H1 (cell line): ENCODE measurements at regions not wholly inside any gene's neighbourhood (a gene's known extent, or its start where the extent isn't known, plus 50 kb on each side); places are given as distances from the start of the nearest gene placed in this dataset.

Experiments used
- CTCF ChIA-PET: fragments of 300-600 bp; sonication (Branson Sonifier 250); formaldehyde crosslinking; loops from one replicate; lab custom pipeline; 2021; ENCODE audit not compliant: partially characterized antibody; lab: Charles Lee
- POLR2A ChIA-PET: fragments of 300-600 bp; sonication (Branson Sonifier 250); formaldehyde crosslinking; loops from one replicate; lab custom pipeline; 2021; ENCODE audit warnings: inconsistent platforms; ENCODE audit not compliant: partially characterized antibody; lab: Charles Lee
- DNase-seq, 2 experiments: peaks; one replicate each; pipeline versions ENCODE4 v3.0.0 to v3.0.0-alpha.2; 2010 to 2022; ENCODE audit warnings: low spot score in 2 of 2, low read depth in 1 of 2, mixed read lengths in 1 of 2
- FAIRE-seq: peaks from 2 replicates; lab custom pipeline; 2011; peaks lifted over from hg19 to GRCh38; lab: Jason Lieb, UNC
- H2AFZ ChIP-seq: 2 replicates; pipeline ENCODE4 v1.8.1; 2012; ENCODE audit warnings: low read length, inconsistent platforms
- H2AK5ac ChIP-seq: 2 replicates; pipeline ENCODE4 v1.6.1; 2013; ENCODE audit warnings: low read depth, low read length
- H2BK120ac ChIP-seq: replicated peaks from 2 replicates; pipeline ENCODE3; 2013; ENCODE audit warnings: low read depth, low read length, inconsistent platforms
- H2BK12ac ChIP-seq: 2 replicates; pipeline ENCODE4 v1.6.1; 2013; ENCODE audit warnings: low read depth, low read length
- H2BK15ac ChIP-seq: 2 replicates; pipeline ENCODE4 v1.6.1; 2013; ENCODE audit warnings: low read length
- H2BK20ac ChIP-seq: 2 replicates; pipeline ENCODE4 v1.6.1; 2013; ENCODE audit warnings: low read length
- H2BK5ac ChIP-seq: 2 replicates; pipeline ENCODE4 v1.6.1; 2013; ENCODE audit warnings: low read depth, low read length
- H3K14ac ChIP-seq: 2 replicates; pipeline ENCODE4 v1.6.1; 2013; ENCODE audit warnings: inconsistent platforms; ENCODE audit not compliant: insufficient read length
- H3K18ac ChIP-seq: 2 replicates; pipeline ENCODE4 v1.6.1; 2013; ENCODE audit warnings: low read length; ENCODE audit errors: extremely low read depth
- H3K23ac ChIP-seq: 2 replicates; pipeline ENCODE4 v1.6.1; 2013; ENCODE audit warnings: inconsistent platforms; ENCODE audit not compliant: insufficient read length
- H3K23me2 ChIP-seq: 2 replicates; pipeline ENCODE4 v1.6.1; 2013; ENCODE audit warnings: low read depth, low read length
- H3K27ac ChIP-seq: 2 replicates; pipeline ENCODE4 v1.6.1; 2011; ENCODE audit warnings: low read depth, low read length, inconsistent platforms
- H3K27me3 ChIP-seq, 4 experiments: replicated peaks in 1 of 4; 1 replicate in 1 of 4; 2 replicates in 3 of 4; pipeline versions ENCODE4 v1.6.1 to v1.8.1; 2011 to 2013; ENCODE audit warnings: low read length in 3 of 4, mild to moderate bottlenecking in 3 of 4, inconsistent platforms in 2 of 4, mixed read lengths in 2 of 4, moderate library complexity in 1 of 4; ENCODE audit not compliant: control insufficient read depth in 3 of 4, insufficient read depth in 3 of 4; ENCODE audit errors: extremely low read depth in 1 of 4
- H3K36me3 ChIP-seq, 4 experiments: 2 replicates each; pipeline versions ENCODE4 v1.6.1 to v1.8.1; 2011 to 2013; ENCODE audit warnings: mild to moderate bottlenecking in 4 of 4, low read length in 3 of 4, moderate library complexity in 2 of 4, control low read depth in 1 of 4, inconsistent platforms in 1 of 4; ENCODE audit not compliant: insufficient read depth in 4 of 4, control insufficient read depth in 2 of 4
- H3K4ac ChIP-seq: replicated peaks from 2 replicates; pipeline ENCODE3; 2013; ENCODE audit warnings: low read length, low read depth, mixed read lengths, inconsistent platforms; ENCODE audit not compliant: insufficient read length
- H3K4me1 ChIP-seq, 4 experiments: replicated peaks in 1 of 4; 1 replicate in 1 of 4; 2 replicates in 3 of 4; pipeline versions ENCODE4 v1.6.1 to v1.8.1; 2011 to 2013; ENCODE audit warnings: low read length in 3 of 4, inconsistent platforms in 2 of 4, mixed read lengths in 1 of 4; ENCODE audit not compliant: insufficient read depth in 4 of 4, control insufficient read depth in 3 of 4
- H3K4me2 ChIP-seq, 2 experiments: 2 replicates each; pipeline versions ENCODE4 v1.6.1 to v1.8.1; 2011 to 2013; ENCODE audit warnings: low read depth in 2 of 2, low read length in 2 of 2, control low read depth in 1 of 2, inconsistent platforms in 1 of 2, mild to moderate bottlenecking in 1 of 2; ENCODE audit not compliant: insufficient read depth in 1 of 2
- H3K4me3 ChIP-seq, 4 experiments: fragments of 200-600, 300-600 bp in 1 of 4; sonication (generic), shearing (Covaris generic), sonication (Bioruptor Twin) in 1 of 4; 2 replicates each; pipeline versions ENCODE4 v1.5.1 to v1.8.1; 2011 to 2016; ENCODE audit warnings: low read length in 4 of 4, low read depth in 3 of 4, control low read depth in 2 of 4, inconsistent platforms in 2 of 4, mild to moderate bottlenecking in 2 of 4, mixed read lengths in 1 of 4, moderate library complexity in 1 of 4; ENCODE audit not compliant: insufficient read depth in 2 of 4; ENCODE audit errors: extremely low read depth in 1 of 4
- H3K56ac ChIP-seq: replicated peaks from 2 replicates; pipeline ENCODE3; 2013; ENCODE audit warnings: low read depth, mild to moderate bottlenecking, mixed read lengths, low read length, inconsistent platforms; ENCODE audit not compliant: insufficient read length
- H3K79me1 ChIP-seq: 2 replicates; pipeline ENCODE4 v1.6.1; 2013; ENCODE audit warnings: low read depth, low read length, control low read depth
- H3K79me2 ChIP-seq, 2 experiments: 2 replicates each; pipeline versions ENCODE4 v1.6.1 to v1.8.1; 2012 to 2013; ENCODE audit warnings: low read length in 2 of 2, mild to moderate bottlenecking in 2 of 2, inconsistent platforms in 1 of 2; ENCODE audit not compliant: insufficient read depth in 2 of 2, control insufficient read depth in 1 of 2
- H3K9ac ChIP-seq, 4 experiments: replicated peaks in 1 of 4; 1 replicate in 1 of 4; 2 replicates in 3 of 4; pipeline versions ENCODE4 v1.6.1 to v1.8.1; 2011 to 2013; ENCODE audit warnings: low read depth in 3 of 4, low read length in 3 of 4, control low read depth in 2 of 4, mild to moderate bottlenecking in 2 of 4, moderate library complexity in 2 of 4, inconsistent platforms in 1 of 4; ENCODE audit errors: extremely low read depth in 1 of 4
- H3K9me3 ChIP-seq, 2 experiments: 2 replicates each; pipeline versions ENCODE4 v1.6.1 to v1.8.1; 2012 to 2013; ENCODE audit warnings: mild to moderate bottlenecking in 2 of 2, moderate library complexity in 2 of 2, control low read depth in 1 of 2, inconsistent platforms in 1 of 2, low read depth in 1 of 2, low read length in 1 of 2, mixed read lengths in 1 of 2; ENCODE audit not compliant: insufficient read depth in 2 of 2
- H4K20me1 ChIP-seq, 2 experiments: replicated peaks in 1 of 2; 2 replicates each; pipeline versions ENCODE3 to v1.8.1; 2011 to 2013; ENCODE audit warnings: inconsistent platforms in 2 of 2, low read length in 2 of 2, mild to moderate bottlenecking in 1 of 2; ENCODE audit not compliant: insufficient read depth in 2 of 2, control insufficient read depth in 1 of 2
- H4K5ac ChIP-seq: 2 replicates; pipeline ENCODE4 v1.6.1; 2013; ENCODE audit warnings: low read length, low read depth, mixed read lengths, inconsistent platforms; ENCODE audit not compliant: insufficient read length
- H4K8ac ChIP-seq: 2 replicates; pipeline ENCODE4 v1.8.0; 2013; ENCODE audit warnings: mild to moderate bottlenecking, moderate library complexity, low read length, inconsistent platforms; ENCODE audit not compliant: insufficient read depth; ENCODE audit errors: extremely low read depth
- H4K91ac ChIP-seq: replicated peaks from 2 replicates; pipeline ENCODE3; 2013; ENCODE audit warnings: low read length, mixed read lengths, inconsistent platforms; ENCODE audit not compliant: insufficient read length
- ASH2L ChIP-seq: fragments of 200-600, 300-600 bp; sonication (generic); IDR thresholded peaks from one replicate; pipeline ENCODE4 v1.7.1; 2017; ENCODE audit warnings: low read length
- CREB1 ChIP-seq: IDR thresholded peaks from 2 replicates; pipeline ENCODE4 v1.6.1; 2012; ENCODE audit warnings: inconsistent platforms
- HDAC6 ChIP-seq: IDR thresholded peaks from one replicate; pipeline ENCODE4 v1.7.1; 2012; ENCODE audit warnings: low read depth, mild to moderate bottlenecking, inconsistent platforms, low read length, moderate library complexity
- WGBS, 2 experiments: shearing (Covaris generic) in 1 of 2; methylation state at CpG; one replicate each; pipeline versions ENCODE4 v1.1.6 to v1.1.7; 2013 to 2015; ENCODE audit warnings: low lambda C conversion rate in 2 of 2, mixed read lengths in 2 of 2, inconsistent platforms in 1 of 2, low coverage in 1 of 2, missing lambda C conversion rate in 1 of 2; ENCODE audit not compliant: insufficient replicate concordance in 2 of 2, insufficient coverage in 1 of 2, insufficient read length in 1 of 2; ENCODE audit errors: extremely low coverage in 1 of 2, missing lambda C conversion rate in 1 of 2; 5-methylcytosine and 5-hydroxymethylcytosine counted together

DNA sequence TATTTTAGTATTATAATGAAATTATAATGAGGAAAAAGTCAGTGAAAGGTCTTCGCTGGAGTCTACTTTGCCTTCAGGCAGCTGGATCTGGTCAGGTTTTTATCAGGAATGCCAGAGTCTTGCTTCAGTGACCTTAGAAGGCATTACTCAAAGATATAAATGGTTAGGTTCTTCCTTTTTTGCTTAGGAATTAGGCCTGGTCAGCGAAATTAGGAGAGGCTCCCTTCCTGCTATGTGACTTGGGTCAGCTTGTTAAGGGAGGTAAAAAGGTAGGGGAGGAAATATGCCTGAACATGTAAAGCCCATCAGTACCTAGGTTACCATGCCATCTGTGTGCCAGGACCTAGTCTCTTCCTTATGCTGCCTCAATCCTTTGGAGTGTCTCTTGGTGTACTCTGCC, 115.1 kb downstream of the OTOR start:
- Histone ChIP-seq H3K4me2 (no peak overlapping the region), H3K4me1 (no peaks in the 10 kb centered on the region), H3K79me2 (no peaks in the 10 kb centered on the region), H4K91ac (no peak overlapping the region), H3K36me3 (no peaks in the 10 kb centered on the region), H3K4me3 (no peak overlapping the region), H2BK15ac (no peak overlapping the region), H3K4ac (no peak overlapping the region), H2BK120ac (no peak overlapping the region), H2BK20ac (no peak overlapping the region), H3K56ac (no peak overlapping the region), H3K9me3 (no peaks in the 10 kb centered on the region), H3K79me1 (no peaks in the 10 kb centered on the region), H2AK5ac (no peak overlapping the region), H2BK12ac (no peak overlapping the region), H3K18ac (no peak overlapping the region), H2AFZ (no peak overlapping the region), H3K23ac (no peak overlapping the region), H3K27me3 (no peaks in the 10 kb centered on the region; a peak in 1 of 7 replicates), H4K5ac (no peak overlapping the region), H3K9ac (no peak overlapping the region), H3K14ac (no peak overlapping the region), H3K27ac (no peak overlapping the region), H3K23me2 (no peaks in the 10 kb centered on the region), H2BK5ac (no peak overlapping the region), H4K8ac (no peak overlapping the region), H4K20me1 (no peaks in the 10 kb centered on the region)
- ChIA-PET POLR2A (no interaction called here), CTCF (no interaction called here)
- no peak for DNase-seq
- 92% methylated on average over 2 of the region's 2 CpGs; no CpG with 5 or more reads in 1 of the 2 experiments for WGBS, 2 experiments
- no peak for FAIRE-seq
- TF ChIP-seq HDAC6 = no peak
- no peak for TF ChIP-seq CREB1
- no peak for TF ChIP-seq ASH2L
